GM12878 (cell line): ENCODE measurements at regions not wholly inside any gene's neighbourhood (a gene's known extent, or its start where the extent isn't known, plus 50 kb on each side); places are given as distances from the start of the nearest gene placed in this dataset.

ENCODE experiments used
- ATAC-seq: fragments of 200-7000 bp; cut with Tn5 transposase; 3 replicates; pipeline ENCODE4 v1.9.1; 2020; ENCODE audit warnings: mild to moderate bottlenecking, moderate library complexity
- BruUV-seq: library from RNA; stranded (reverse); fragments of 400-500 nt; replicated peaks from 2 replicates; lab custom pipeline; 2021; lab: Mats Ljungman, UMichigan
- CTCF ChIA-PET: fragments of 300-600 bp; sonication (Branson Sonifier 250); formaldehyde crosslinking; extraction: SDS; loops from one replicate; lab custom pipeline; 2021; ENCODE audit warnings: inconsistent platforms; lab: Yijun Ruan, JAX
- POLR2A ChIA-PET: fragments of 350-600 bp; formaldehyde crosslinking; extraction: SDS; loops from one replicate; lab custom pipeline; 2021; ENCODE audit warnings: inconsistent platforms; lab: Charles Lee
- RAD21 ChIA-PET: fragments of 300-600 bp; sonication (Branson Sonifier 250); formaldehyde crosslinking; loops from one replicate; lab custom pipeline; 2023; ENCODE audit warnings: antibody characterized with exemption; ENCODE audit not compliant: unreplicated experiment; lab: Charles Lee
- SMC1A ChIA-PET: fragments of 300-600 bp; sonication (Branson Sonifier 250); formaldehyde crosslinking; loops from one replicate; lab custom pipeline; 2023; ENCODE audit not compliant: unreplicated experiment, uncharacterized antibody; lab: Charles Lee
- DNase-seq: peaks from one replicate; pipeline ENCODE4 v3.0.0-alpha.2; 2011; ENCODE audit warnings: low read depth, low spot score
- FAIRE-seq: peaks from 3 replicates; lab custom pipeline; 2011; peaks lifted over from hg19 to GRCh38; lab: Jason Lieb, UNC
- H2AFZ ChIP-seq: 2 replicates; pipeline ENCODE4 v1.6.0; 2011; ENCODE audit warnings: low read depth, low read length, control low read depth; ENCODE audit not compliant: control insufficient read depth
- H3K27ac ChIP-seq: 2 replicates; pipeline ENCODE4 v1.5.1; 2011; ENCODE audit warnings: control low read depth; ENCODE audit not compliant: control insufficient read depth, insufficient read depth
- H3K27me3 ChIP-seq, 2 experiments: replicated peaks in 1 of 2; 2 replicates each; pipeline versions ENCODE4 v1.6.0 to v1.6.1; 2011; ENCODE audit warnings: low read length in 1 of 2; ENCODE audit not compliant: control insufficient read depth in 2 of 2, insufficient read depth in 2 of 2
- H3K36me3 ChIP-seq, 2 experiments: 2 replicates each; pipeline ENCODE4 v1.5.1; 2011; ENCODE audit warnings: low read length in 1 of 2; ENCODE audit not compliant: control insufficient read depth in 2 of 2, insufficient read depth in 2 of 2
- H3K4me1 ChIP-seq: 2 replicates; pipeline ENCODE4 v1.6.1; 2011; ENCODE audit warnings: mild to moderate bottlenecking, low read length, moderate library complexity, mixed read lengths; ENCODE audit not compliant: control insufficient read depth, insufficient read depth
- H3K4me2 ChIP-seq: 2 replicates; pipeline ENCODE4 v1.6.0; 2011; ENCODE audit warnings: control low read depth; ENCODE audit not compliant: control insufficient read depth, insufficient read depth
- H3K4me3 ChIP-seq: fragments of 200-600 bp; sonication (generic); 2 replicates; pipeline ENCODE4 v1.5.1; 2016
- H3K79me2 ChIP-seq: 2 replicates; pipeline ENCODE4 v1.6.0; 2011; ENCODE audit warnings: low read length; ENCODE audit not compliant: control insufficient read depth, insufficient read depth
- H3K9ac ChIP-seq: 2 replicates; pipeline ENCODE4 v1.8.0; 2011; ENCODE audit warnings: low read length, control low read depth, mixed read lengths; ENCODE audit not compliant: control insufficient read depth, insufficient read depth
- H3K9me3 ChIP-seq: replicated peaks from 3 replicates; pipeline ENCODE4 v1.5.1; 2011; ENCODE audit warnings: mild to moderate bottlenecking, low read length; ENCODE audit not compliant: control insufficient read depth, insufficient read depth
- H4K20me1 ChIP-seq: 2 replicates; pipeline ENCODE4 v1.6.0; 2011; ENCODE audit not compliant: control insufficient read depth, insufficient read depth
- BCL3 ChIP-seq: IDR thresholded peaks from 2 replicates; pipeline ENCODE4 v1.6.1; 2011; ENCODE audit warnings: borderline replicate concordance, low read depth, mild to moderate bottlenecking, moderate library complexity, low read length; ENCODE audit not compliant: insufficient read depth, poor library complexity, severe bottlenecking
- BHLHE40 ChIP-seq, 2 experiments: fragments of 450-650 bp in 1 of 2; IDR thresholded peaks; 2 replicates each; pipeline ENCODE4 v1.6.1; 2011 to 2017; ENCODE audit warnings: low read depth in 2 of 2, borderline replicate concordance in 1 of 2, improper control_type of control experiment in 1 of 2, low read length in 1 of 2, mild to moderate bottlenecking in 1 of 2
- EGR1 ChIP-seq, 2 experiments: IDR thresholded peaks; 1 replicate in 1 of 2; 2 replicates in 1 of 2; pipeline ENCODE4 v1.6.1; 2011 to 2012; ENCODE audit warnings: low read depth in 2 of 2, low read length in 2 of 2, borderline replicate concordance in 1 of 2, mild to moderate bottlenecking in 1 of 2, moderate library complexity in 1 of 2
- ELK1 ChIP-seq: IDR thresholded peaks from 2 replicates; pipeline ENCODE4 v1.6.1; 2012; ENCODE audit warnings: low read depth, low read length, improper control_type of control experiment
- MEF2B ChIP-seq: fragments of 450-650 bp; IDR thresholded peaks from 2 replicates; pipeline ENCODE4 v1.6.1; 2018; ENCODE audit warnings: mild to moderate bottlenecking, moderate library complexity; ENCODE audit not compliant: partially characterized antibody, poor library complexity, severe bottlenecking
- MTA2 ChIP-seq: fragments of 450-650 bp; IDR thresholded peaks from 2 replicates; pipeline ENCODE4 v1.6.1; 2016; ENCODE audit warnings: low read depth, mild to moderate bottlenecking, moderate library complexity
- PAX8 ChIP-seq: fragments of 450-650 bp; IDR thresholded peaks from 2 replicates; pipeline ENCODE4 v1.6.1; 2017; ENCODE audit warnings: mild to moderate bottlenecking, moderate library complexity
- POLR2AphosphoS5 ChIP-seq: IDR thresholded peaks from 2 replicates; pipeline ENCODE4 v1.6.1; 2011; ENCODE audit warnings: mild to moderate bottlenecking, low read length, inconsistent platforms
- RELA ChIP-seq: fragments of 450-650 bp; IDR thresholded peaks from 2 replicates; pipeline ENCODE4 v1.8.0; 2014; ENCODE audit warnings: borderline replicate concordance; ENCODE audit not compliant: partially characterized antibody
- STAT1 ChIP-seq: fragments of 450-650 bp; conservative IDR thresholded peaks from 2 replicates; pipeline ENCODE4 v1.6.1; 2014; ENCODE audit warnings: antibody characterized with exemption, mild to moderate bottlenecking
- STAT3 ChIP-seq: IDR thresholded peaks from 2 replicates; pipeline ENCODE4 v1.6.1; 2011; ENCODE audit warnings: low read depth, low read length, improper control_type of control experiment
- TBL1XR1 ChIP-seq: IDR thresholded peaks from 2 replicates; pipeline ENCODE4 v1.6.1; 2012; ENCODE audit warnings: low read depth, low read length, improper control_type of control experiment
- YBX1 ChIP-seq: fragments of 450-650 bp; IDR thresholded peaks from 2 replicates; pipeline ENCODE4 v1.6.1; 2016; ENCODE audit warnings: antibody characterized with exemption
- WGBS: methylation state at CpG from one replicate; pipeline ENCODE4 v1.1.6; 2016; ENCODE audit warnings: low lambda C conversion rate; ENCODE audit not compliant: insufficient replicate concordance, insufficient coverage; ENCODE audit errors: missing lambda C conversion rate; 5-methylcytosine and 5-hydroxymethylcytosine counted together
- in situ Hi-C: fragments of 300-500 bp; cut with MboI; formaldehyde crosslinking; loops from 9 replicates; pipeline ENCODE4 v1.14.3; 2018; ENCODE audit warnings: mixed read lengths
- intact Hi-C: fragments of 100-400 bp; cut with micrococcal nuclease; formaldehyde crosslinking; loops from one replicate; pipeline ENCODE4 v1.14.2; 2022; ENCODE audit not compliant: unreplicated experiment

- H3K4me1 ChIP-seq, result no peaks in the 10 kb centered on the region
- H3K27me3 ChIP-seq, result no peaks in the 10 kb centered on the region
- FAIRE-seq (no peak), ATAC-seq (no peak), DNase-seq (no peak)
- no TSS peak for BruUV-seq
- in situ Hi-C loops (no loop called here), intact Hi-C loops (no loop called here)
- ChIA-PET CTCF (interaction anchor here (0.6 kb wide), 1 partner anchor 275 kb away, joined by 3 read pairs; no protein-coding TSS in a partner anchor), RAD21 (no interaction called here), POLR2A (no interaction called here), SMC1A (no interaction called here)
- H3K36me3 ChIP-seq, result no peaks in the 10 kb centered on the region
- no peak overlapping the region for H3K9ac ChIP-seq
- TF ChIP-seq YBX1, result no peak
- TF ChIP-seq TBL1XR1, result no peak
- TF ChIP-seq BHLHE40 (IDR thresholded peaks at IDR 0.05; ENCODE audit: borderline replicate concordance in 1 of 2, low read depth in 2 of 2, low read length in 1 of 2), result no peak
- no peak for TF ChIP-seq ELK1
- no peak overlapping the region for H3K27ac ChIP-seq
- no peaks in the 10 kb centered on the region for H3K79me2 ChIP-seq
- no peak overlapping the region for H3K4me3 ChIP-seq
- H4K20me1 ChIP-seq, result no peaks in the 10 kb centered on the region
- no peaks in the 10 kb centered on the region for H3K9me3 ChIP-seq
- H3K4me2 ChIP-seq, result no peak overlapping the region
- no peak overlapping the region for H2AFZ ChIP-seq
Observed at GRCh38 chr5:30063503-30063902, 1130.0 kb upstream of the CDH6 start.

GRCh38 chr5:30051976-30052375 lies 1141.5 kb upstream of the CDH6 start:
- TF ChIP-seq PAX8, result no peak
- TF ChIP-seq RELA, result no peak
- no peak for TF ChIP-seq EGR1 (IDR thresholded peaks at IDR 0.05; ENCODE audit: borderline replicate concordance in 1 of 2, low read depth in 2 of 2, low read length in 2 of 2)
- TF ChIP-seq STAT1, result no peak
- TF ChIP-seq POLR2AphosphoS5, result no peak
- no peak for TF ChIP-seq YBX1
- TF ChIP-seq STAT3, result no peak
- TF ChIP-seq MTA2, result no peak
- TF ChIP-seq BCL3, result no peak
- no peak for TF ChIP-seq MEF2B
- TF ChIP-seq, all 136 proteins: peak for 0
- H3K79me2 ChIP-seq, result no peaks in the 10 kb centered on the region
- ChIA-PET CTCF (interaction anchor here (2.1 kb wide), 1 partner anchor 11 kb away, joined by 11 read pairs; no protein-coding TSS in a partner anchor), RAD21 (no interaction called here), SMC1A (interaction anchor here (1.1 kb wide), 1 partner anchor 72 kb away, joined by 4 read pairs; no protein-coding TSS in a partner anchor), POLR2A (no interaction called here)
- no peaks in the 10 kb centered on the region for H3K4me1 ChIP-seq
- FAIRE-seq, result no peak
- H3K4me3 ChIP-seq, result no peak overlapping the region
- BruUV-seq, result no TSS peak
- intact Hi-C loops, result no loop called here
- H3K4me2 ChIP-seq, result no peak overlapping the region
- no peak for DNase-seq
- no peak for ATAC-seq
- no peaks in the 10 kb centered on the region for H3K27me3 ChIP-seq
- no peaks in the 10 kb centered on the region for H3K9me3 ChIP-seq
- H3K9ac ChIP-seq, result no peak overlapping the region
- 0% methylated on average over 2 of the region's 2 CpGs for WGBS
- in situ Hi-C loops, result no loop called here
- no peaks in the 10 kb centered on the region for H4K20me1 ChIP-seq
- no peaks in the 10 kb centered on the region for H3K36me3 ChIP-seq
- H2AFZ ChIP-seq, result no peak overlapping the region
- H3K27ac ChIP-seq, result no peak overlapping the region
